IMR-90 (cell line): ENCODE measurements at regions not wholly inside any gene's neighbourhood (a gene's known extent, or its start where the extent isn't known, plus 50 kb on each side); places are given as distances from the start of the nearest gene placed in this dataset.

Experiments used
- ATAC-seq: fragments of 200-7000 bp; cut with Tn5 transposase; 2 replicates; pipeline ENCODE4 v1.9.1; 2020; ENCODE audit warnings: low read depth, mild to moderate bottlenecking, moderate library complexity
- BruUV-seq: library from RNA; stranded (reverse); fragments of 400-500 nt; replicated peaks from 2 replicates; lab custom pipeline; 2021; lab: Mats Ljungman, UMichigan
- CTCF ChIA-PET: fragments of 300-600 bp; formaldehyde crosslinking; extraction: SDS; loops from one replicate; lab custom pipeline; 2021; ENCODE audit warnings: antibody characterized with exemption; lab: Yijun Ruan, JAX
- POLR2A ChIA-PET: fragments of 300-600 bp; sonication (Branson Sonifier 250); formaldehyde crosslinking; loops from one replicate; lab custom pipeline; 2022; ENCODE audit warnings: antibody characterized with exemption; ENCODE audit not compliant: unreplicated experiment; lab: Charles Lee
- DNase-seq: peaks from one replicate; pipeline ENCODE4 v3.0.0; 2013
- H2AFZ ChIP-seq: replicated peaks from 2 replicates; pipeline ENCODE3; 2013; ENCODE audit warnings: low read length, mild to moderate bottlenecking; ENCODE audit not compliant: poor library complexity
- H2AK5ac ChIP-seq: 2 replicates; pipeline ENCODE4 v1.6.1; 2013; ENCODE audit warnings: low read depth, low read length, inconsistent platforms
- H2AK9ac ChIP-seq: replicated peaks from 2 replicates; pipeline ENCODE3; 2013; ENCODE audit warnings: mild to moderate bottlenecking, low read depth, low read length, moderate library complexity; ENCODE audit not compliant: poor library complexity
- H2BK120ac ChIP-seq: 2 replicates; pipeline ENCODE4 v1.6.1; 2013; ENCODE audit warnings: low read depth, low read length, inconsistent platforms
- H2BK15ac ChIP-seq: 3 replicates; pipeline ENCODE4 v1.6.1; 2013; ENCODE audit warnings: low read depth, low read length, inconsistent platforms
- H2BK20ac ChIP-seq: 2 replicates; pipeline ENCODE4 v1.6.1; 2013; ENCODE audit warnings: low read depth, mild to moderate bottlenecking, inconsistent platforms, low read length, moderate library complexity
- H2BK5ac ChIP-seq: 2 replicates; pipeline ENCODE4 v1.6.1; 2013; ENCODE audit warnings: mild to moderate bottlenecking, low read depth, low read length, inconsistent platforms; ENCODE audit not compliant: poor library complexity, severe bottlenecking
- H3K14ac ChIP-seq: replicated peaks from 2 replicates; pipeline ENCODE4 v1.6.1; 2013; ENCODE audit warnings: low read depth, low read length, inconsistent platforms
- H3K18ac ChIP-seq: 2 replicates; pipeline ENCODE4 v1.6.1; 2013; ENCODE audit warnings: low read depth, low read length, control low read depth
- H3K23ac ChIP-seq: 2 replicates; pipeline ENCODE4 v1.6.1; 2013; ENCODE audit warnings: low read depth, low read length, inconsistent platforms
- H3K27ac ChIP-seq: 2 replicates; pipeline ENCODE4 v1.5.1; 2013; ENCODE audit warnings: mild to moderate bottlenecking, control low read depth, low read length; ENCODE audit not compliant: insufficient read depth
- H3K27me3 ChIP-seq: 2 replicates; pipeline ENCODE4 v1.6.1; 2013; ENCODE audit warnings: low read length; ENCODE audit not compliant: control insufficient read depth, insufficient read depth
- H3K36me3 ChIP-seq: 2 replicates; pipeline ENCODE4 v1.6.1; 2013; ENCODE audit warnings: low read length, mixed read lengths; ENCODE audit not compliant: control insufficient read depth, insufficient read depth
- H3K4ac ChIP-seq: 2 replicates; pipeline ENCODE4 v1.6.1; 2013; ENCODE audit warnings: low read depth, low read length, inconsistent platforms
- H3K4me1 ChIP-seq: 2 replicates; pipeline ENCODE4 v1.6.1; 2013; ENCODE audit warnings: low read length, mixed read lengths; ENCODE audit not compliant: control insufficient read depth, insufficient read depth
- H3K4me2 ChIP-seq: 2 replicates; pipeline ENCODE4 v1.6.1; 2013; ENCODE audit warnings: low read depth, mild to moderate bottlenecking, control low read depth, low read length, moderate library complexity
- H3K4me3 ChIP-seq: 2 replicates; pipeline ENCODE4 v1.5.1; 2013; ENCODE audit warnings: low read depth, mild to moderate bottlenecking, control low read depth, low read length, moderate library complexity; ENCODE audit not compliant: insufficient read depth
- H3K56ac ChIP-seq: 2 replicates; pipeline ENCODE4 v1.6.1; 2013; ENCODE audit warnings: low read length, inconsistent platforms; ENCODE audit not compliant: insufficient read depth; ENCODE audit errors: extremely low read depth
- H3K79me1 ChIP-seq, 2 experiments: 2 replicates each; pipeline ENCODE4 v1.6.1; 2013; ENCODE audit warnings: low read length in 2 of 2, inconsistent platforms in 1 of 2, low read depth in 1 of 2
- H3K9ac ChIP-seq: 2 replicates; pipeline ENCODE4 v1.6.1; 2013; ENCODE audit warnings: low read depth, low read length, control low read depth
- H3K9me1 ChIP-seq: 2 replicates; pipeline ENCODE4 v1.6.1; 2013; ENCODE audit warnings: low read length, inconsistent platforms; ENCODE audit not compliant: insufficient read depth
- H3K9me3 ChIP-seq: 2 replicates; pipeline ENCODE4 v1.6.1; 2013; ENCODE audit warnings: low read length; ENCODE audit not compliant: control insufficient read depth, insufficient read depth
- H4K20me1 ChIP-seq: 2 replicates; pipeline ENCODE4 v1.6.1; 2013; ENCODE audit warnings: low read length, inconsistent platforms; ENCODE audit not compliant: insufficient read depth
- H4K5ac ChIP-seq: 2 replicates; pipeline ENCODE4 v1.6.1; 2013; ENCODE audit warnings: mild to moderate bottlenecking, low read depth, low read length, control low read depth
- H4K8ac ChIP-seq, 2 experiments: 2 replicates each; pipeline ENCODE4 v1.6.1; 2013; ENCODE audit warnings: low read depth in 2 of 2, low read length in 2 of 2, control low read depth in 1 of 2, inconsistent platforms in 1 of 2
- H4K91ac ChIP-seq: 2 replicates; pipeline ENCODE4 v1.6.1; 2013; ENCODE audit warnings: low read depth, low read length, inconsistent platforms; ENCODE audit not compliant: insufficient read depth
- CTCF ChIP-seq: conservative IDR thresholded peaks from 2 replicates; pipeline ENCODE4 v1.5.1; 2012; ENCODE audit warnings: mild to moderate bottlenecking, low read depth, low read length, improper control_type of control experiment
- RAD21 ChIP-seq: IDR thresholded peaks from 2 replicates; pipeline ENCODE4 v1.6.1; 2012; ENCODE audit warnings: low read length, improper control_type of control experiment
- RFX5 ChIP-seq: IDR thresholded peaks from 2 replicates; pipeline ENCODE4 v1.8.0; 2012; ENCODE audit warnings: low read depth, mild to moderate bottlenecking, low read length, moderate library complexity
- SMC3 ChIP-seq: fragments of 150-350 bp; IDR thresholded peaks from 2 replicates; pipeline ENCODE4 v1.6.1; 2016; ENCODE audit warnings: low read depth, mild to moderate bottlenecking, antibody characterized with exemption, low read length, moderate library complexity
- WGBS, 2 experiments: methylation state at CpG; one replicate each; pipeline versions ENCODE4 v1.1.5 to v1.1.7; 2013; ENCODE audit warnings: missing lambda C conversion rate in 2 of 2; ENCODE audit not compliant: insufficient read length in 1 of 2; ENCODE audit errors: extremely low coverage in 2 of 2; 5-methylcytosine and 5-hydroxymethylcytosine counted together
- dilution Hi-C: fragments of 300-500 bp; cut with HindIII; formaldehyde crosslinking; loops from one replicate; pipeline ENCODE4 v1.14.3; 2018; ENCODE audit warnings: low sequenced_read_pairs; ENCODE audit not compliant: unreplicated experiment
- in situ Hi-C: fragments of 300-500 bp; cut with MboI; formaldehyde crosslinking; loops from 3 replicates; pipeline ENCODE4 v1.14.3; 2019; ENCODE audit warnings: low sequenced_read_pairs, inconsistent platforms, mixed read lengths
- intact Hi-C: fragments of 100-400 bp; cut with micrococcal nuclease; formaldehyde crosslinking; loops from 2 replicates; pipeline ENCODE4 v1.10.0; 2022

- Histone ChIP-seq H2BK120ac (no peak overlapping the region), H3K9me1 (no peaks in the 10 kb centered on the region), H3K9me3 (no peaks in the 10 kb centered on the region), H2AFZ (no peak overlapping the region), H2AK5ac (no peak overlapping the region), H3K79me1 (no peaks in the 10 kb centered on the region), H2AK9ac (no peak overlapping the region), H4K5ac (no peak overlapping the region), H3K23ac (no peak overlapping the region), H3K14ac (no peak overlapping the region), H2BK20ac (no peak overlapping the region), H3K27me3 (no peaks in the 10 kb centered on the region), H4K8ac (no peak overlapping the region), H2BK5ac (no peak overlapping the region), H3K56ac (no peak overlapping the region), H4K20me1 (no peaks in the 10 kb centered on the region), H3K4me1 (no peaks in the 10 kb centered on the region), H3K4me3 (no peak overlapping the region), H2BK15ac (no peak overlapping the region), H3K9ac (no peak overlapping the region), H3K4ac (no peak overlapping the region), H3K27ac (no peak overlapping the region), H3K18ac (no peak overlapping the region), H3K4me2 (no peak overlapping the region), H4K91ac (no peak overlapping the region), H3K36me3 (no peaks in the 10 kb centered on the region)
- POLR2A ChIA-PET, result no interaction called here
- in situ Hi-C loops (loop anchor here (25.0 kb wide), 1 partner anchor 1397 kb away; no protein-coding TSS in a partner anchor), dilution Hi-C loops (no loop called here), intact Hi-C loops (loop anchor here (1.0 to 5.0 kb wide), 2 partner anchors 470 to 1397 kb away; no protein-coding TSS in a partner anchor)
- peak; percentile 35 for TF ChIP-seq CTCF
- TF ChIP-seq SMC3, result peak; percentile 33; the same call in 1 of the 2 replicates
- TF ChIP-seq RFX5, result no peak
- peak; percentile 54 for TF ChIP-seq RAD21
- ATAC-seq (peak; percentile 63), DNase-seq (peak; percentile 5)
- no CpG with 5 or more reads among the region's 3 CpGs for WGBS, 2 experiments
- no TSS peak for BruUV-seq
- CTCF ChIA-PET, result interaction anchor here (2.1 kb wide), 1 partner anchor 471 kb away, joined by 6 read pairs; no protein-coding TSS in a partner anchor
Measured at GRCh38 chr2:136384531-136385303, 266.8 kb upstream of the CXCR4 start.
